Uterus (tissue), 2 donors: ENCODE measurements at regions not wholly inside any gene's neighbourhood (a gene's known extent, or its start where the extent isn't known, plus 50 kb on each side); places are given as distances from the start of the nearest gene placed in this dataset.

Experiments
- CTCF ChIP-seq, 4 experiments: fragments of 200-600 bp in 2 of 4; fragments of 450-650 bp in 2 of 4; sonication (generic) in 2 of 4; IDR thresholded peaks; one replicate each; pipeline ENCODE4 v1.5.1; 2016 to 2019; ENCODE audit warnings: antibody characterized with exemption in 4 of 4, mild to moderate bottlenecking in 2 of 4, moderate library complexity in 1 of 4
- POLR2A ChIP-seq, 2 donors: fragments of 450-650 bp; IDR thresholded peaks; one replicate each; pipeline ENCODE4 v1.6.1; 2016; ENCODE audit warnings: antibody characterized with exemption in 2 of 2, mild to moderate bottlenecking in 1 of 2, moderate library complexity in 1 of 2

DNA sequence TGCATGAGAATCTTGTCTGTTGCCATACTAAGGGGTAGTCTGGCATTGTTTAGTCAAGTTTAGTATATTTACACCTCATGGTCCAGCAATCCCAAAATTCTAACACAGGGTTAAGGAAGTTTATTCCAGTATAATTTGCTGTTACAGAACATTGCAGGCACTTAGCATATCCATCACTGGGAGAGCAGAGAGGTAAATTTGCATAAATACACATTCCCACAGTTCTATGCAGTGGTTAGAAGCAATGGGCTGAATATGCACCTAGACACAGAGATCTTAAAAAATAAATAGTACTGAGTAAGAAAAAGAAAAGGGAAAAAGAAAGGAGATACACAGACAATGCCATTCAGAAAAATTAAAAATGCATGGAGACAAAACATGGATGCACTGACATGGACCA lies 692.3 kb upstream of the MEF2C start:
- no peak for TF ChIP-seq POLR2A (IDR thresholded peaks at IDR 0.05)
- TF ChIP-seq CTCF (IDR thresholded peaks at IDR 0.05) = no peak
